KBM-7 (cell line): ENCODE measurements at regions not wholly inside any gene's neighbourhood (a gene's known extent, or its start where the extent isn't known, plus 50 kb on each side); places are given as distances from the start of the nearest gene placed in this dataset.

ENCODE experiments used
- DNase-seq: peaks from one replicate; pipeline ENCODE4 v3.0.0-alpha.2; 2015
- in situ Hi-C: fragments of 300-500 bp; cut with MboI; formaldehyde crosslinking; loops from 2 replicates; pipeline ENCODE4 v1.14.3; 2020; ENCODE audit warnings: low sequenced_read_pairs, low pct_unique_long_range_greater_than_20kb, mixed read lengths

DNA sequence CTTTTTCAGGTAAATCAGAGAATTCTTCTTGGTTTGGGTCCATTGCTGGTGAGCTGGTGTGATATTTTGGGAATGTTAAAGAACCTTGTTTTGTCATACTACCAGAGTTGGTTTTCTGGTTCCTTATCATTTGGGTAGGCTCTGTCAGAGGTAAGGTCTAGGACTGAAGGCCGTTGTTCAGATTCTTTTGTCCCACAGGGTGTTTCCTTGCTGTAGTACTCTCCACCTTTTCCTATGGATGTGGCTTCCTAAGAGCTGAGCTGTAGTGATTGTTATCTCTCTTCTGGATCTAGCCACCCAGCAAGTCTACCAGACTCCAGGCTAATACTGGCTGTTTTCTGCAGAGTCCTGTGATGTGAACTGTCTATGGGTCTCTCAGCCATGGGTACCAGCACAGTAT is 367.5 kb upstream of the GATB start:
- in situ Hi-C loops, result no loop called here
- DNase-seq, result no peak

GRCh38 chr4:152126238-152126637 is 365.4 kb upstream of the GATB start:
- DNase-seq, result no peak
- in situ Hi-C loops, result no loop called here

- no peak for DNase-seq
- in situ Hi-C loops, result no loop called here
These were observed 358.2 kb upstream of the GATB start for GRCh38 chr4:152118819-152119553.

- in situ Hi-C loops, result no loop called here
These were observed 357.2 kb upstream of the GATB start for GRCh38 chr4:152117933-152118507.

GRCh38 chr4:152117520-152117919 is 356.7 kb upstream of the GATB start:
- in situ Hi-C loops, result no loop called here
- DNase-seq, result no peak

More at GRCh38 chr4:152117933-152118507, 357.2 kb upstream of the GATB start:
- no peak for DNase-seq

DNA sequence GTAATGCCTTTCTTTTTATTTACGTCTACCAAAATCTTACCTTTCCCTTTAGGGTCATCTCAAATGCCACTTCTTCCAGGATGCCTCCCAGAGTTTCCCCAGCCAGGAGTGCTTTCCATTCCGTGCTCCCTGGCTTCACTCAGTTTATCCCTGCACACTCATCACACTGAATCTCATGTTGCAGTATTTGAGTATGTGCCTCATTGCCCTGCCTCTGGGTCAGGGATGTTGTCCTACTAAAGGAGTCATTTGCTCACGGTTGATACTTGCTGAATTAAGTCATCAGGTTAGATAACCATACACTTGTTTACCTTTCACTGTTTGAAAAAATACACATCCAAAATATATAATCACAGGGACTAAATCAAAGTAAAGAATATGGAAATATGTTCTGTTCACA is 356.2 kb upstream of the GATB start:
- in situ Hi-C loops, result no loop called here

DNA sequence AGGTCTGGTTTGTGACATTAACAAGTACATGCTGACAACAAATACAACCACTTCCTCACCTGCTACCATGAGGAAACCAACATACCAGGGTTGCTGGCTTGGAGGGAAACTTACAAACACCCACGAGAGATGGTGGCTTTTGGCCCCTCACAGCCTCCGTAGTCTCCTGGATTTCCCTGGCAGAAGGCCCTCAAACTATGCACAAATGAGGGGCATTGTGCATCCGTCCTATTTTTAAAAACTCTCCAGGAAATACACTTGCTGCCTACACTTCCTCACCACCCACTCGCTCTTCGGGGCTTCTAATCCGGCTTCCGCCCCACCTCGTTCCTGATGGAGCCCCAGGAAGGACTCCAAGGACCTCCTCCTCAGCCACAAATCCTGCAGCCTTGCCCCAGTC is 355.0 kb upstream of the GATB start:
- in situ Hi-C loops, result no loop called here
- DNase-seq, result no peak

More for the DNA sequence above, 356.2 kb upstream of the GATB start:
- DNase-seq, result no peak

GRCh38 chr4:152115118-152115517 is 354.3 kb upstream of the GATB start:
- in situ Hi-C loops, result no loop called here
- no peak for DNase-seq

GRCh38 chr4:152114562-152114961 is 353.8 kb upstream of the GATB start:
- DNase-seq, result no peak
- in situ Hi-C loops, result no loop called here

DNA sequence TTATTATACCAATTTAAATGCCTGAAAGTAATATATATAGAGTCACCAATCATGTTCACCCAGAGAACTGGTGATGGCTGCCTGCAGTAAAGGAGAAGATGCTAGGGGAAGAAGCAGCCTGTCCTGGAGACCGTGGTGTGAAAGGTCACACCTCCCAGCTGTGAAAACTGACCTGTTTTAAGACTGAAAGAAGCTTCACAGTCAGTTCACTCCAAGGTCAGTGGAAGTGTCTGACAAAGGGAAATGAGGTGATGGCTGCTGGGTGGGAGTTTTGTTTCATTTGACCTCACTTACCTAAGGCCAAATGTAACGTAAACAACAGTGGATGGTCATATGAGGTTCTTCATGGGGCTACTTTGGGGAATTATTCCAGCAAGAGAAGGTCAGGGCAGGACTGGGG is 352.1 kb upstream of the GATB start:
- no peak for DNase-seq
- in situ Hi-C loops, result no loop called here

- in situ Hi-C loops, result no loop called here
- DNase-seq, result no peak
These were observed 351.4 kb upstream of the GATB start for GRCh38 chr4:152112190-152112589.

- in situ Hi-C loops, result no loop called here
- no peak for DNase-seq
These were observed 350.0 kb upstream of the GATB start for GRCh38 chr4:152110780-152111179.

GRCh38 chr4:152109531-152110509 is 349.0 kb upstream of the GATB start:
- DNase-seq, result no peak
- in situ Hi-C loops, result no loop called here

- no peak for DNase-seq
- in situ Hi-C loops, result no loop called here
These were observed 347.1 kb upstream of the GATB start for GRCh38 chr4:152107736-152108500.

DNA sequence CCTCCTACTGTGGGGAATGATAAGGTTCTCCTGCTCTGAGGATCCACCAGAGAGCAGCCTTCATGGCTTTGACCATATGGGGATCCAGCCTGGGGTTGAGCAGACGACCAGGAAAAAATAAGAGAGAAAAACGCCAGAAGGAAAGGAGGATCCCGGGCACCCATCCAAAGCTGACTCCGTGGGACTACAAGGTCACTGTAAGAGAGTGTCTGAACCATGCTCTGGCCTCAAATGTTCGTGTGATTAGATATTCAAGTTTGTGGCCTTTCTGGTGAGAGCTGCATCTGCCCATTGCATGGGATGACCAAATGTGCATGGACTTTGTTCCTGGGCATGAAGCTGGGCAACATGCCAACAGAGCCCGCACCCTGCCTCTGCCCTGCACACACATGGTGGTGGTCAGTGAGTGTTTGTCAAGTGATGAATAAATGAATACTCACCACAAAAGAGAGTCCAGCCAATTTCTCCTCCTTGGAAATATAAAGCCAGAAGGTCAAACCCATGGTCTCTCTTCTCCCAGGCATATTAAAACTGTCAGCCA is 346.0 kb upstream of the GATB start:
- in situ Hi-C loops, result no loop called here
- DNase-seq, result no peak

DNA sequence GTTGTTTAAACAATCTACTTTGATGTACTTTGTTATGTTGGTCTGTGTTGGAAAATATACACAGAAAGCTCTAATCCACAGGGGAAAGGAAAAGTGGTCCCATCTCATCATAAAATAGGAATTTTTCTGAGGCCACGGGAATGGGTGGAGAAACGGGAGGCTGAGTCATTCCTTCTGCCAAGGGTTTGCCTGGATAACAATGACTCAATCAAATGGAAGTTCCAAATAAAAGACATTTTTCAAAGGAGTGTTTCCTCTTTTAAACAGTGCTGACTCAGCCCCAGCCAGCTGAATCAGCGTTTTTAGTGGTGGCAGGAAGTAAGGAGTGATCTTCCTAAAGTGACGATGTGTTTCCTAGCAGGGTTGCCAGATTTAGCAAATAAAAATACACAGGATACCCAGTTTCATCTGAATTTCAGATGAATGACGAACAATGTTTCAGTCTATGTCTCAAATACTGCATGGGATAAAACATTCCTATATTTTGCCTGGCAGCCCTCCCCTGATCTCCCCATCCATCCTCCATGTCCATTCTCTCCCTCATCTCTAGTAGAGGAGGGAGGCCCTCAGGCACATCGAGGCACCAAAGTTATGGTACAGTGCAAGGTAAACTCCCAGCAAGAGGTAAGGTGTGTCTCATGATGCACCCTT is 345.4 kb upstream of the GATB start:
- in situ Hi-C loops, result no loop called here
- DNase-seq, result no peak

GRCh38 chr4:152104901-152105357 is 344.1 kb upstream of the GATB start:
- no peak for DNase-seq
- in situ Hi-C loops, result no loop called here

GRCh38 chr4:152104356-152104755 is 343.5 kb upstream of the GATB start:
- in situ Hi-C loops, result no loop called here
- DNase-seq, result no peak
